Hepatocyte (in vitro differentiated cells): ENCODE measurements at regions not wholly inside any gene's neighbourhood (a gene's known extent, or its start where the extent isn't known, plus 50 kb on each side); places are given as distances from the start of the nearest gene placed in this dataset.

Source experiments
- DNase-seq: peaks from one replicate; pipeline ENCODE4 v3.0.0-alpha.2; 2016; ENCODE audit warnings: low spot score
- H2AFZ ChIP-seq: fragments of 200-600 bp; sonication (generic); 2 replicates; pipeline ENCODE4 v1.6.0; 2016; ENCODE audit warnings: antibody characterized with exemption, mild to moderate bottlenecking
- H3K27ac ChIP-seq: fragments of 200-600 bp; sonication (generic); 2 replicates; pipeline ENCODE4 v1.5.1; 2016; ENCODE audit warnings: mild to moderate bottlenecking
- H3K27me3 ChIP-seq: fragments of 200-600 bp; sonication (generic); 2 replicates; pipeline ENCODE4 v1.6.1; 2016
- H3K36me3 ChIP-seq: fragments of 200-600 bp; sonication (generic); replicated peaks from 2 replicates; pipeline ENCODE4 v1.5.1; 2016; ENCODE audit warnings: low read depth; ENCODE audit not compliant: insufficient read depth
- H3K4me1 ChIP-seq: fragments of 200-600 bp; sonication (generic); 2 replicates; pipeline ENCODE4 v1.5.1; 2016; ENCODE audit warnings: mild to moderate bottlenecking, moderate library complexity; ENCODE audit not compliant: insufficient read depth
- H3K4me2 ChIP-seq: fragments of 200-600 bp; sonication (generic); 2 replicates; pipeline ENCODE4 v1.6.0; 2016
- H3K4me3 ChIP-seq: fragments of 200-600 bp; sonication (generic); 2 replicates; pipeline ENCODE4 v1.5.1; 2016; ENCODE audit warnings: mild to moderate bottlenecking
- H3K79me2 ChIP-seq: fragments of 200-600 bp; sonication (generic); 2 replicates; pipeline ENCODE4 v1.6.0; 2017; ENCODE audit warnings: mild to moderate bottlenecking
- H3K9me2 ChIP-seq: fragments of 200-600 bp; sonication (generic); replicated peaks from 2 replicates; pipeline ENCODE4 v1.6.0; 2017; ENCODE audit warnings: mild to moderate bottlenecking; ENCODE audit not compliant: insufficient read depth
- H3K9me3 ChIP-seq: fragments of 200-600 bp; sonication (generic); 2 replicates; pipeline ENCODE4 v1.5.1; 2016; ENCODE audit warnings: low read depth, mild to moderate bottlenecking
- H4K20me1 ChIP-seq: fragments of 200-600 bp; sonication (generic); 2 replicates; pipeline ENCODE4 v1.6.0; 2016; ENCODE audit warnings: mild to moderate bottlenecking; ENCODE audit not compliant: insufficient read depth, poor library complexity, severe bottlenecking
- CTCF ChIP-seq: fragments of 200-600 bp; sonication (generic); IDR thresholded peaks from 2 replicates; pipeline ENCODE4 v1.5.1; 2016; ENCODE audit warnings: antibody characterized with exemption, mild to moderate bottlenecking; ENCODE audit not compliant: poor library complexity
- EZH2 ChIP-seq: fragments of 200-600 bp; sonication (generic); IDR thresholded peaks from 2 replicates; pipeline ENCODE4 v1.6.1; 2016; ENCODE audit warnings: antibody characterized with exemption, mild to moderate bottlenecking, borderline replicate concordance
- EZH2phosphoT487 ChIP-seq: fragments of 200-600 bp; sonication (generic); IDR thresholded peaks from one replicate; pipeline ENCODE4 v1.6.1; 2018; ENCODE audit warnings: antibody characterized with exemption, mild to moderate bottlenecking, low read depth, moderate library complexity; ENCODE audit not compliant: unreplicated experiment, severe bottlenecking
- WGBS: methylation state at CpG from one replicate; pipeline ENCODE4 v1.1.6; 2016; ENCODE audit warnings: low lambda C conversion rate; ENCODE audit errors: missing lambda C conversion rate; 5-methylcytosine and 5-hydroxymethylcytosine counted together

GRCh38 chr1:73859227-73859626 is 338.7 kb downstream of the LRRIQ3 start:
- Histone ChIP-seq H3K4me3 (no peak overlapping the region), H3K9me3 (no peaks in the 10 kb centered on the region), H3K36me3 (no peaks in the 10 kb centered on the region), H3K79me2 (no peaks in the 10 kb centered on the region), H3K27ac (no peak overlapping the region), H2AFZ (no peak overlapping the region), H3K4me1 (peaks cover 7% of the 10 kb centered on the region), H3K27me3 (no peaks in the 10 kb centered on the region), H4K20me1 (no peaks in the 10 kb centered on the region), H3K4me2 (no peak overlapping the region), H3K9me2 (no peaks in the 10 kb centered on the region)
- TF ChIP-seq EZH2phosphoT487 (no peak), EZH2 (no peak), CTCF (no peak)
- 100% methylated on average over 1 of the region's 1 CpG for WGBS
- no peak for DNase-seq

GRCh38 chr1:73854527-73854926 is 343.4 kb downstream of the LRRIQ3 start:
- Histone ChIP-seq H3K36me3 (no peaks in the 10 kb centered on the region), H3K4me2 (no peak overlapping the region), H2AFZ (no peak overlapping the region), H3K9me2 (peaks cover 3% of the 10 kb centered on the region), H3K9me3 (no peaks in the 10 kb centered on the region), H3K27me3 (no peaks in the 10 kb centered on the region), H3K27ac (no peak overlapping the region), H3K79me2 (no peaks in the 10 kb centered on the region), H4K20me1 (no peaks in the 10 kb centered on the region), H3K4me3 (no peak overlapping the region), H3K4me1 (no peaks in the 10 kb centered on the region)
- WGBS: 92% methylated on average over 2 of the region's 2 CpGs
- no peak for DNase-seq
- TF ChIP-seq EZH2: no peak
- TF ChIP-seq EZH2phosphoT487: no peak
- TF ChIP-seq CTCF: no peak

- no peak for DNase-seq
- no peaks in the 10 kb centered on the region for H3K4me1 ChIP-seq
- H3K4me3 ChIP-seq: no peak overlapping the region
- H3K4me2 ChIP-seq: no peak overlapping the region
- H3K79me2 ChIP-seq: no peaks in the 10 kb centered on the region
- no peak overlapping the region for H2AFZ ChIP-seq
- no peaks in the 10 kb centered on the region for H3K27me3 ChIP-seq
- H4K20me1 ChIP-seq: no peaks in the 10 kb centered on the region
- H3K9me3 ChIP-seq: no peaks in the 10 kb centered on the region
- no peak overlapping the region for H3K27ac ChIP-seq
- H3K9me2 ChIP-seq: no peaks in the 10 kb centered on the region
- TF ChIP-seq EZH2phosphoT487 (no peak), EZH2 (no peak), CTCF (no peak)
- H3K36me3 ChIP-seq: no peaks in the 10 kb centered on the region
Observed at GRCh38 chr1:73842436-73842835, 355.5 kb downstream of the LRRIQ3 start.

GRCh38 chr1:73839922-73840321 is 358.1 kb downstream of the LRRIQ3 start:
- TF ChIP-seq CTCF (peak; percentile 51), EZH2phosphoT487 (no peak), EZH2 (no peak)

More at GRCh38 chr1:73839922-73840321, 358.1 kb downstream of the LRRIQ3 start:
- Histone ChIP-seq H3K4me1 (no peaks in the 10 kb centered on the region), H3K4me2 (no peak overlapping the region), H4K20me1 (no peaks in the 10 kb centered on the region), H3K36me3 (no peaks in the 10 kb centered on the region), H3K27me3 (no peaks in the 10 kb centered on the region), H2AFZ (no peak overlapping the region), H3K27ac (no peak overlapping the region), H3K9me2 (no peaks in the 10 kb centered on the region), H3K9me3 (no peaks in the 10 kb centered on the region), H3K79me2 (no peaks in the 10 kb centered on the region), H3K4me3 (no peak overlapping the region)
- WGBS: 33% methylated on average over 4 of the region's 4 CpGs
- DNase-seq: peak; percentile 12
